ENCODE measurements at regions not wholly inside any gene's neighbourhood (a gene's known extent, or its start where the extent isn't known, plus 50 kb on each side); places are given as distances from the start of the nearest gene placed in this dataset.

DNA sequence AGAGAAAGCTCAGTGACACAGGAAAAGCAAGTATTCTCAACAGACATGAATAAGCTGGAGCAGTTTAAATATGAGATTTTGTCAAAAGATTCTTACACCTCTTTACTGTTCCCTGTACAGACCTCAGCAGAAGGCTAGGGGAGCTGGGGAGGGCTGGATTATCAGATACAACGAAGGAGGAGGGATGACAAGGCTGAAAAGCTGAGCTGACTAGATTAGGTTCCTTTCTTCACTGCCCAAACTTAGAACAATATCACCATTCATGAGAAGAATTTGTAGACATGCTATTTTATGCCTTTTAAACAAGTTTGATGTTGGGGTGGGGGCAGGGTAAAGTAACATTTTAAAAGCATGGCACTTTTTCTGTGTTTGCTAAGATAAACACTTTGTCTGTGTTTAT lies 611.1 kb downstream of the AACS start:
- TF ChIP-seq CTCF (IDR thresholded peaks at IDR 0.05 in 8 of 11, conservative IDR thresholded peaks at IDR 0.05 in 3 of 11): no peak
- TF ChIP-seq POLR2AphosphoS5 (IDR thresholded peaks at IDR 0.05): no peak
- no peak for TF ChIP-seq POLR2A (IDR thresholded peaks at IDR 0.05)
